NK-92 treated with Interleukin-12 subunit alpha and Interleukin-12 subunit beta, amount 100 ng/mL, for 24 hours (cell line): ENCODE measurements at regions not wholly inside any gene's neighbourhood (a gene's known extent, or its start where the extent isn't known, plus 50 kb on each side); places are given as distances from the start of the nearest gene placed in this dataset.
A peak's percentile ranks its signal among the peaks of the same experiment; 100 is the strongest.
"Not testable (repeated sequence)": the region's sequence is repeated elsewhere in the genome, so short reads cannot be mapped to it uniquely, and the experiment has no call there.

Experiments used
- DNase-seq: peaks from one replicate; lab custom pipeline; 2025; lab: John Stamatoyannopoulos, UW

DNA sequence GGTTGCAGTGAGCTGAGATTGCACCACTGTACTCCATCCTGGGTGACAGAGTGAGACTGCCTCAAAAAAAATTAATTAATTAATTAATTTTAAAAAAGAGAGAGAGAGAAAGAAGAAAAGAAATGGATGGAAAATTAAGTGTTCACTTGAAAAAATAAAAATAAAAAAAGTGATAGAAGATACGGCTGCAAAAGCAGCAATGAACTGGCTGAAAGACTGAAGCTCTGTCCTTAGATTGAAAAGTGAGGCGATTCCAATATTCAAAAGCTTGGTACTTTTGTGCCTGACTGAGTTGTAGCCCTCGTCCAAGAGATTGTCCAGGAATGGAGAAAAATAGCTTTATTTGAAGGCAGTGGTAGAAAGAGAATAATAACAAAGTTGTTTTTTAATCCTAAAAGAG is 154.6 kb downstream of the ADSS2 start:
- no peak for DNase-seq

- no peak for DNase-seq
Measured at GRCh38 chr1:244297616-244298015, 154.1 kb downstream of the ADSS2 start.

DNA sequence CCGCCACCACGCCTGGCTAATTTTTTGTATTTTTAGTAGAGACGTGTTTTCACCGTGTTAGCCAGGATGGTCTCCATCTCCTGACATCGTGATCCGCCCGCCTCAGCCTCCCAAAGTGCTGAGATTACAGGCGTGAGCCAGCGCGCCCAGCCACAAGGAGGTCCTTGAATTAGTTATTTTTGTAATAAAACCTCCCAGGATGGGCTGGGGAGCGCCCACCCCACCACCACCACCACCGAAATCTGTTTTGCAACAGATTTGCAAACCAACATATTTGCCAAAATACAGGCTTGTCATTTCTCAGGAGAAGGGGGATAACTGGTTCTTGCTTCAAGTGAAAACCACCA is 151.7 kb downstream of the ADSS2 start:
- DNase-seq, result not testable (repeated sequence)

DNA sequence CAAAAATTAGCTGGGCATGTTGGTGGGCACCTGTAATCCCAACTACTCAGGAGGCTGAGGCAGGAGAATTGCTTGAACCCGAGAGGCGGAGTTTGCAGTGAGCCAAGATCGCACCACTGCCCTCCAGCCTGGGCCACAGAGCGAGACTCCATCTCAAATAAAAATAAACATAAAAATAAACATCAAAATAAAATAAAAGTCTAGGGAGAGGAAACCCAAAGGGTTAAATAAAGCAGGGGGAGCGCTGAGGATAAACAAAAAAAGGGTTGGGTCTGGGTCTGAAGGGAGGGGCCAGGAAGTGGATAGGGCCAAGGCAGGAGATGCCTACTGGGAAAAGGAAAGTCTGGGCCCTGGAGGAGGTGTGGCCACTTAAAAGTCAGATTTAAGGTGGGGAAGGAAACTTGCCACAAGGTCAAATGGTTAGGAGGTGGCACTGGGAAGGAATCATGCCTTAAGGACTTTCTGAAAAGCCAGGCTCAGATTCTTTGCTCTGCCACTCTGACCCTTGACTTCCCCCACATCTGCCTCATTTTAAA is 150.0 kb downstream of the ADSS2 start:
- no peak for DNase-seq

DNA sequence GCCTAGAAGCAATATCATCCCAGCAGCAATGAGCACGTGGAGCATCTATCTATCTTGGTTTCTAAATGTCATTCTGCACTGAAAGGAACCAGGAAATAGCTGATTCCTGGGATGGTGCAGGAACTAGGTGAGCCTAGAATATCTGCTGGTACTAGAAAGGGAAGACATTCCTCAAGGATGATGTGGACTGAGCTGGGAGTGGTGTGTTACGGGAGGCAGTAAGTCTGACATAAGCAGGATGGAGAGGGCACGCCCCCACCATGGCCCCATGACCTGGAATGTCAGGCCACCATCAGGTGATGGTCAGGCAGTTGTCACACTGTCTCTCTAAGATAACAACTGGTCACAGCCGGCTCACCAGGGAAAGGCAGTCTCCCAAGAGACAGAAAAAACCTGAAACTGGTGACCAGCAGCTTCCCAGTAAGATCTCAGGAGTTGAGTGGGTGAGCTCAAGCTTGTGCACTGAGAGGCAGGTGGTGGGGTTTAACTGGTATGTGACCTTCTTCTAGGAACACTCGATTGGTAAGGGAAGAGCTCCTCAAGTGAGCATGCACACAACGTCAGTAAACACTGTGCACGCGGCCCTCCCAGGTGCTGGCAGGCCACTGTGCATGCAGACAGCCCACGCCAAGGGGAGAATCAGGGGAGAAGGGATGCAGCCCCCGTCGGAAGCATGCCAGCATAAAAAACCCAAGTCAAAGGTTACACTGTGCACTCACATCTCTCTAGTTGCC is 148.7 kb downstream of the ADSS2 start:
- no peak for DNase-seq

GRCh38 chr1:244303610-244303969 is 148.1 kb downstream of the ADSS2 start:
- DNase-seq, result no peak

GRCh38 chr1:244304156-244304555 is 147.6 kb downstream of the ADSS2 start:
- no peak for DNase-seq

- no peak for DNase-seq
Measured at GRCh38 chr1:244304656-244305055, 147.1 kb downstream of the ADSS2 start.

GRCh38 chr1:244305776-244306341 is 145.8 kb downstream of the ADSS2 start:
- no peak for DNase-seq

GRCh38 chr1:244306544-244306943 is 145.2 kb downstream of the ADSS2 start:
- no peak for DNase-seq

GRCh38 chr1:244309191-244309590 is 142.5 kb downstream of the ADSS2 start:
- not testable (repeated sequence) for DNase-seq

GRCh38 chr1:244311784-244312532 is 139.8 kb downstream of the ADSS2 start:
- no peak for DNase-seq

GRCh38 chr1:244313346-244313745 is 138.4 kb downstream of the ADSS2 start:
- DNase-seq, result no peak

GRCh38 chr1:244314921-244315559 is 136.7 kb downstream of the ADSS2 start:
- no peak for DNase-seq

DNA sequence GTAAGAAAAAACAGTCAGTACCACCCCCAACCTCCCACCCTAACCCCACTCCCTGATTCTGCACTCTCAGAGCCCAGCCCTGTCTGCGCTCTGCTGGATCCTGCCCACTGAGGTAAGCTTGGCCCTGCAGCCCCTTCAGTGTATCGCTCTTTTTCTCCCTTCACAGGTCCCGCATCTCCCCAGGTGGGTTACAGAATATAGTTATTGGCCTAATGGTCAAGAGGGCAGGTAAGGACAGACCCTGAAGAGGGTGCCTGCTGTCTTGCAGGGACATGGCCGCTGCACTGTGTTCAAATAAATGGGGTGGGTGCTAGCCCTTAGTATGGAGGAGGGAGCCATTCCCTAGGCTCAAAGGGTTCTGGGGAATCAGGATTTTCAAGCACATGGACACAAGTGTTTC is 135.7 kb downstream of the ADSS2 start:
- DNase-seq, result no peak

DNA sequence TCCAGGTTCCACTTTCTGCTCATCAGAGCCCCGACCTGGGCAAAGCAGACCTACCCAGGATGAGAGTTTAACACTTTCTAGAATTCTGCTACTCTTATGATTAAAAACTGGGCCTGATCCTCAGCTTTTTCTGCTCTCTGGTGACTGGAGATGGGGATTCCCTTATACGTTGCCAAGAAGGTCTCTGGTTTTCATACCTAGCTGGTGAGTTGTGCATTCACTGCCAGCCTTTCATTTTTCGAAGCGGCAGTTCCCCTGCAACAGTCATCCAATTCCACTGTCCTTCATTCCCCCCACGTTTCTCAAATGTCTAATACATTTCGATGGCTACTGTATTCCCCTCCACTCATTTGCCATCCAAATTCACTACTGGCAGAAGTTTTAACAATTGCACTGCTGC is 135.3 kb downstream of the ADSS2 start:
- DNase-seq, result no peak

GRCh38 chr1:244316986-244317655 is 134.6 kb downstream of the ADSS2 start:
- DNase-seq, result no peak

GRCh38 chr1:244318078-244318477 is 133.6 kb downstream of the ADSS2 start:
- DNase-seq, result no peak

DNA sequence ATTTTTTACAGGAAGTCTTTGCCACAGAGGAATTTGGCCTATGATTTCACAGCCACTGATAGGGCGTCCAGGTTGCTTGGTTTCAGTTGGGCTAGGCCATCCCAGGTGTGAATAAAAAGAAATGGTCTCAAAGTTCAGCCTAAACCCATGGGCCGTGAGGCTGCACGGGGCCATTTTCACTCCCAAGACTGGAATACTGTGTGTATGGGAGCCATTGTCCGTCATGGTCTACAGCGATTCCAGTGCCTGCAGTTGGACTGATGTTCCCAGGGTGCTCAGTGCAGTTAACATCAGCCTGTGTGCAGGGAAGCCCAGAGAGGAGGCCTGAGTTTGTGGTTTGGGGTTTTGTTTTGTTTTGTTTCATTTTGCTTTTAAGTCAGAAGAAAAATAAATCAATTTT is 133.2 kb downstream of the ADSS2 start:
- DNase-seq, result peak; percentile 28

- peak; percentile 61 for DNase-seq
Measured at GRCh38 chr1:244319283-244320132, 132.2 kb downstream of the ADSS2 start.

DNA sequence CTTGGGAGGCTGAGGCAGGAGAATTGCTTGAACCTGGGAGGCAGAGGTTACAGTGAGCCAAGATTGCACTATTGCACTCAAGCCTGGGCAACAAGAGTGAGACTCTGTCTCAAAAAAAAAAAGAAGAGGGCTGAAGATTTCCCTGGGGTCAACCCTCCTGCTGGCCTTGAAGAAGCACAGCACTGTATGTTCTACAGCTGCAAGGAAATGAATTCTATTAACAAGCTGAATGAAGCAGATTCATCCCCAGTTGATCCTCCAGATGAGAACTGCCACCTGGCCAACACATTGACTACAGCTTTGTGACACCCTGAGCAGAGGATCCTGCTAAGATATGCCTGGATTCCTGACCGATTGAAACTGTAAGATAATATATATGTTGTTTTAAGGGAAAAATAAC is 129.5 kb downstream of the ADSS2 start:
- DNase-seq, result no peak
